Skeletal muscle tissue (tissue), 3 donors: ENCODE measurements at regions not wholly inside any gene's neighbourhood (a gene's known extent, or its start where the extent isn't known, plus 50 kb on each side); places are given as distances from the start of the nearest gene placed in this dataset.

Source experiments
- H3K27ac ChIP-seq: one replicate; pipeline ENCODE4 v1.7.0; 2013; ENCODE audit warnings: mild to moderate bottlenecking, low read depth, low read length, inconsistent platforms
- H3K27me3 ChIP-seq, 3 donors: one replicate each; pipeline ENCODE4 v1.7.0; 2013; ENCODE audit warnings: low read length in 3 of 3; ENCODE audit not compliant: control insufficient read depth in 3 of 3, insufficient read depth in 3 of 3
- H3K36me3 ChIP-seq, 3 donors: one replicate each; pipeline ENCODE4 v1.7.0; 2013; ENCODE audit warnings: low read length in 3 of 3; ENCODE audit not compliant: control insufficient read depth in 3 of 3, insufficient read depth in 3 of 3
- H3K4me1 ChIP-seq, 3 donors: one replicate each; pipeline ENCODE4 v1.7.0; 2013; ENCODE audit warnings: low read length in 3 of 3, mild to moderate bottlenecking in 3 of 3; ENCODE audit not compliant: control insufficient read depth in 3 of 3, insufficient read depth in 3 of 3
- H3K4me3 ChIP-seq, 3 donors: one replicate each; pipeline ENCODE4 v1.7.0; 2013; ENCODE audit warnings: low read length in 3 of 3
- H3K9ac ChIP-seq, 3 donors: one replicate each; pipeline ENCODE4 v1.7.0; 2013; ENCODE audit warnings: low read length in 3 of 3, mild to moderate bottlenecking in 3 of 3, moderate library complexity in 2 of 3, low read depth in 1 of 3
- H3K9me3 ChIP-seq, 3 donors: one replicate each; pipeline ENCODE4 v1.7.0; 2013; ENCODE audit warnings: low read length in 3 of 3; ENCODE audit not compliant: control insufficient read depth in 3 of 3
- donor health status: Osteomylitis.

DNA sequence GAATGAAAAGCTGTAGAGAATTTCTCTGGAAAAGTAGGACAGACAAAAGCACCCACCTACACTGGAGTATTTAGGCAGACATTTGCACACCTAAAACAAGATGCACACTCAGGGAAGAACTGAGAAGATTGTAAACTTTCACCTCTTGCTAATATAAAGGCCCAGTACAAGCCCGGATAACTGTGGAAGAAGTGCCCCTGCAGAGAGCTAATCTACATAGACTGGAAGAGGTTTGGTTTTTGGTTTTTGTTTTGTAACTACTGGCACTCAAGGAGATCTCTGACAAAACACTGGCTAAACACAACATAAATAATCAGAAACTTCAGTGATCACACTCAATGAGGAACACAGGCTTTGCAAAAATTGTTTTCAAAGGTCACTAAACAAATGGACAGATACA lies 782.2 kb upstream of the SLC8A1 start:
- Histone ChIP-seq H3K9ac (no peak overlapping the region), H3K4me1 (no peaks in the 10 kb centered on the region), H3K27me3 (no peaks in the 10 kb centered on the region), H3K9me3 (peaks cover 0 to 4% (median 4%) of the 10 kb centered on the region in 3 donors), H3K36me3 (no peaks in the 10 kb centered on the region), H3K4me3 (no peak overlapping the region), H3K27ac (no peak overlapping the region)

DNA sequence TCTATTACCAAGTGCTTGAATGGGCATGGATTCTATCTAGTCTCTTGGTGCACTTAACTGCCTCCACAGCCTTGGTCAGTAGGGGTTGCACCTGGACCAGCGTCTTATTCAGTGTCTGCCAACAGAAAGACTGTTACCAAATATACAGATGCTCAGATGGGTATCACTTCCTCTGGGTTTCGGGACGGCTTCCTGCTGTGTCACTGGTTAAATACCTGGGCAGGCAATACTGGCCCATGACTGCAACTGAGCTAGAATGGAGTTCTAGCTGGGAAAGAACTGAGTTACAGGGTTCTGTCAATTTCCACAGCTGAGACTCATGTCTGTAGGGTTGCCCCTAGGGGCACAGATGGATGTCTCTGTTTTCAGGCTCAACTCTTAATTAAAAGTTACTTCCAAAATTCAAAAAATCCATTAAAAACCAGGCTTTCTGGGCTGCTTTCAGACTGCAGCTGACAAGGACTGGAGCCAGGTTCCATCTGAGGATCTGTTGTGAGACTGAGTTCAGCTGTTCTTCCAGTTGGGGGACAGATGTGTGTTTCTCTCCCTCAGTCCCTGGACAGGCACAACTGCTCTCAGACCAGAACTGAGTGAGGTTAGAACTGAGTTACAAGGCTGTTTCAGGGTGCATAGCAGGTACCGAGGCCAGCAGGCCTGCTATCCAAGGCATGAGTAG lies 789.6 kb upstream of the SLC8A1 start:
- Histone ChIP-seq H3K9me3 (no peaks in the 10 kb centered on the region), H3K4me1 (peaks cover 0 to 2% (median 0%) of the 10 kb centered on the region in 3 donors), H3K27ac (no peak overlapping the region), H3K9ac (no peak overlapping the region), H3K27me3 (peaks cover 0 to 4% (median 0%) of the 10 kb centered on the region in 3 donors), H3K4me3 (no peak overlapping the region), H3K36me3 (no peaks in the 10 kb centered on the region)

DNA sequence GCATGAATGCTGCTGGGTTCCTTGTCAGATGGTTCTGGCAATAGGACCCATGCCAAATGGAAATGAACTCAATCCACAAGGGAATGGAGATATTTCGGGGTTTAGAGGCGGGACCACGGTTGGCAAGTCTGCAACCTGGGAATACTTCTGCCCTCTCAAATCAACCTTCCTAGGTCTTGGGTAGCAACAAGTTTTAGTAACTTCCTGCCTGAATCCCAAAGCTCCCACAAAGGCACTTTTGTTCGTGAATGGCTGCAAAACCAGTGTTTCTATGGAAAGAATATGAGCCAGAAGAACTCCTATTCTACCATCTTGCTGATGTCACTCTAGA lies 790.1 kb upstream of the SLC8A1 start:
- Histone ChIP-seq H3K9ac (no peak overlapping the region), H3K27ac (no peak overlapping the region), H3K27me3 (peaks cover 0 to 4% (median 0%) of the 10 kb centered on the region in 3 donors), H3K4me1 (peaks cover 0 to 2% (median 0%) of the 10 kb centered on the region in 3 donors), H3K4me3 (no peak overlapping the region), H3K36me3 (no peaks in the 10 kb centered on the region), H3K9me3 (no peaks in the 10 kb centered on the region)

DNA sequence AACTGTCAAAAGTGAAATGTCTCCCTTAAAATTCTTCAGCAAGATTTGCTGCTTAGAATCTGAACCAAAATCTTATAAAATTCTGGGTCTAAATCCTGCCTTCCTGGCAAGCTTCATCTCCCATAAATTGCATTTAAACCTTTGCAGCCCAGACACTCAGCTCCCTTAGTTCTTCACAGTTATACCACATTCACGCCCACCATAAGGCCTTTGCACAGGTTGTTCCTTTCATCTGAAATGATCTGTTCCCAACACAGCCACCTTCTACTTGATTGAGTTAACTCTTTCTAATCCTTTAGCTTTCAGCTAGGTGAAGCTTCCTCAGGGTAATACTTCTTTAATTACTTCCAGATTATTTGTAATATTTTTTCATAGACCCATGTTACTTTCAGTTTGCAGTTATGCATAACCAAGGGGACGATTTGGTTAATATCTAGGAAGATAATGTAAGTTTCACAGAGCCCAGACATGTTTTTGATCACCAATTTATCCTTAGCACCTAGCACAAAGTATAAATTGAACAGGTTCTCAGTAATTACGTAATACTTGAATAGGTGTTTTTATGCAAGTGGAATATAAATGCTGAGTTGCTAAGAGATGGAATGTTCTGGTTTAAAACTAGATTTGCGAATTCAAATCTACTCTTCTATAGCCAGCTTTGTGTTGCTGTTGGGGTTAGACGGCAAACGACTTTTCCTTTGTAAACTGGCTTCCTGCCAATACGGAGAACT lies 779.7 kb upstream of the PKDCC start:
- H3K4me1 ChIP-seq, result no peaks in the 10 kb centered on the region
- H3K9ac ChIP-seq, result no peak overlapping the region
- H3K4me3 ChIP-seq, result no peak overlapping the region
- H3K9me3 ChIP-seq, result no peaks in the 10 kb centered on the region
- no peaks in the 10 kb centered on the region for H3K27me3 ChIP-seq
- H3K36me3 ChIP-seq, result no peaks in the 10 kb centered on the region
- no peak overlapping the region for H3K27ac ChIP-seq

DNA sequence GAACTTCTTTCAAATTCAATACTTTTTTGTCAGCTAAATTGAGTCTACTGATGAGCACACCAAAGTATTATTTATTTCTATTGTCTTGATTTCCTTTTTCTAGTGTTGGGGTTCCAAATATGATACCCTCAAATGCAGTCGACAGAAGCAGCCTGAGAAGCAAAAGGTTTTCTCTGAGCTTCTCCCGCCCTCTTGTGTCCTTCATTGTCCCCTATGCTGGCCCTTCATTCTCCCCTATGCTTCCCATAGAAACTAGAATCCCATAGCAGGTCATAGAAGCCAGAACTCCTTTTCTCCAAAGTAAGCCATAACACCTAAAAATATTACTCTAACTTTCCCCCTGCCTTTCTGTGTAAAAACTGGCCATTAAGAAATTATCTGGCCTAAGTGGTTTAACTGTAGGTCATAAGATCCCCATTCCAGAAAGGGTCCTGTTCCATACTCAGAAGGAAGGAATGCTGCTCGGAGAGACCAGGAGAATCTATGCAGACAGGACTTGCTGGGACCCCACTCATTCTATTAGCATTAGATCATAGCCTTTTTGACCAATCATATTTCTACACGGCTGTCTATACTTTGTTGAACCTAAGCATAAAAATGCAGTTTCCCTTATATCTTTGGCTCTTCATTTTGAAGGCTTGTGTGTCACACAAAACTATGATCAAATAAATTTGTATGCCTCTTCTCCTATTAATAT lies 764.6 kb upstream of the PKDCC start:
- no peaks in the 10 kb centered on the region for H3K36me3 ChIP-seq
- no peaks in the 10 kb centered on the region for H3K27me3 ChIP-seq
- no peaks in the 10 kb centered on the region for H3K9me3 ChIP-seq
- no peaks in the 10 kb centered on the region for H3K4me1 ChIP-seq
- no peak overlapping the region for H3K9ac ChIP-seq
- no peak overlapping the region for H3K4me3 ChIP-seq
- no peak overlapping the region for H3K27ac ChIP-seq

DNA sequence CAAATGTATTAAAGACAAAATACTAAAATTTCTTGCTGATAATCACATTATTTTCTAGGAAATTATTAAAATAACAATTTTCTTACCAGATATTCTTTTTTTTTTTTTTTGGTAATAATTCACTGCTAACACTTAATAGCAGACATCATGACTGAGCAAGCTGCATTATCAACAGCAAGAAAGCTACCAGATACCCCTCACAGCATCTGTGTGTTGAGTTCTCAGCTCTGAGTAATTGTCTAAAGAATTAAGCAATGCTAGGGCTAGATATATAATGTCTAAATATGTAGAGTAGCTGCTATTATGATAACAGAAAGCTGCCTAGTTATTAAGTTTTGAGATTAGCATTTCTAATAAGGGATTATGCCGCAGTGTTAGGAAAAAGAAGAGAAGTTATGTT lies 754.3 kb upstream of the PKDCC start:
- H3K36me3 ChIP-seq, result no peaks in the 10 kb centered on the region
- H3K9ac ChIP-seq, result no peak overlapping the region
- no peak overlapping the region for H3K4me3 ChIP-seq
- H3K4me1 ChIP-seq, result no peaks in the 10 kb centered on the region
- H3K27me3 ChIP-seq, result no peaks in the 10 kb centered on the region
- no peaks in the 10 kb centered on the region for H3K9me3 ChIP-seq
- no peak overlapping the region for H3K27ac ChIP-seq

DNA sequence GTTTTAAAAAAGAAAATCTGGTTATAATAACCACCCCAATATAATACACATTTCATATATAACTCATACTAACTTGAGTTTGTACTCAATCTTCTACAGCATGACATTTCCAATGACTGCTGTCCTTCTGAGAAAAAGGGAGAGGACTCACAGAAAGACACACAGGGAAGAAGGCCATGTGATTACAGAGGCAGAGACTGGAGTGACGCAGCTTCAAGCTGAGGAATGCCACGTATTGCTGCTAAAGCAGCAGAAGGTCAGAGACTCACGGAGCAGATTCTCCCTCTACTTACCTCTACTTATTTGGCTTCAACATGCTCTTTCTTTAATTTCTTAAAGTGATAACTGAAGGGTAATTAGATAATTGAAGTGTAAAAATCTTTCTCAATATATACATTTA lies 753.5 kb upstream of the PKDCC start:
- Histone ChIP-seq H3K27ac (no peak overlapping the region), H3K9ac (no peak overlapping the region), H3K4me1 (no peaks in the 10 kb centered on the region), H3K27me3 (no peaks in the 10 kb centered on the region), H3K9me3 (no peaks in the 10 kb centered on the region), H3K4me3 (no peak overlapping the region), H3K36me3 (no peaks in the 10 kb centered on the region)

DNA sequence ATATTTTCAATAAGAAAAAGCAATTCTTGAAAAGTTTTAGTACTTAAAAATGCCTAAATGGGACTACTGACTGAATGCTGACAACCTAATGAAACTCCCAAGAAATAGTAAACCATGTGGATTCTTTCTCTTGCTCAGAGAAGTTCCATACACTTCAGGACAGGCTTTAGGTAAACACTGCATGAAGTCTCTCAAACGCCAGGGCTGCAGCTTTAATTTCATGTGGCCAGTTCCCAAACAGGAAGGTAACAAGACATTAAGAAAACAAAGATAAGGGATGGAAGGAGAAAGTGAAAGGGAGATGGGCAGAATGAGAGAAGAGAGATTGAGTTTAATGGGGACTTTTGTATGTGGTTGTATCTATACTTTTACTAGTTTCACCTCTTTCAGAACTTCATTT lies 734.7 kb upstream of the PKDCC start:
- H3K9ac ChIP-seq, result no peak overlapping the region
- no peak overlapping the region for H3K27ac ChIP-seq
- no peaks in the 10 kb centered on the region for H3K36me3 ChIP-seq
- no peak overlapping the region for H3K4me3 ChIP-seq
- H3K4me1 ChIP-seq, result no peaks in the 10 kb centered on the region
- no peaks in the 10 kb centered on the region for H3K27me3 ChIP-seq
- no peaks in the 10 kb centered on the region for H3K9me3 ChIP-seq

DNA sequence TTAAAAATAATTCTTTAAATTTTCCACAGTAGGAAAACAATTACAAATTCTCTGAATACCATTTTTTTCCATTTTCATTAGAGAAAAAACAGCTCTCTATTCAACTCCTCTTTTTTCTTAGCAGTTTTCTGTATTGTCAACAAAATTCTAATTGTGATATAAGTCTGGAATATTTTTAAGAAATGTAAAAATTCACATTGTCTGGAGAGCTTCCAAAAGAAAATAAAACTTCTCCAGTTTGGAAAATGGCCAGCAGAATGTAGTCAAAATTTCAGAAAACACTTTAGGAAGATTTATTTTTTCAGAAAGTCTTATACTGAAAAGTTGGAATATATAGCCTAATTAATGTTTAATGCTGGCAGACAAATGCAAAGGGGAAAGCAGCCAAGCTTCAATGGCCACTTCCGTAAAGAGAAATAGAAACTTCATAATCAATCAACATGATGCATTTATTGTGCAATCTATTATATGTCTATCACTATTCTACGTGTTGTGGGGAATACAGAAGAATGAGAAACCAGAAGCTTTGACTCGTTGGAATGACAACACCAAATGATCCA lies 733.2 kb upstream of the PKDCC start:
- Histone ChIP-seq H3K36me3 (no peaks in the 10 kb centered on the region), H3K4me3 (no peak overlapping the region), H3K27me3 (no peaks in the 10 kb centered on the region), H3K4me1 (no peaks in the 10 kb centered on the region), H3K9me3 (no peaks in the 10 kb centered on the region), H3K27ac (no peak overlapping the region), H3K9ac (no peak overlapping the region)

DNA sequence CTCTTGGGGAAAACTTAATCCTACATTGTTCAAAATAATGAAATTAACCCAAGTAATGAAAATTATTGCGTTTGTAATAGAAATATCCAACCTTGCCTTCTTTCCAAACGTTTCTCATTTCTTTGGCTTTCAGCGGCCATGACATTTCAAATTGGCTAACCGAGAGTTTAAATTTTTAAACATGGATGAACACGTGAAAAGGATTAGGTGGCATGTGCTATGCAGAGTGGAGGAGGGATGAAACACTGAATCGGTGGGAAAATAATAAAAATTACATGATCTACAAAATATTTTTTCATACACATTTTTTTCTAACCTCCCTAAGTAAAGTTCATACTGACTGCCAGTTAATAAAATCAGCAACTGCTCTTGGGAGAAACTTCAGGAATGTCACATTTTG lies 728.4 kb upstream of the PKDCC start:
- no peaks in the 10 kb centered on the region for H3K27me3 ChIP-seq
- H3K9ac ChIP-seq, result no peak overlapping the region
- H3K36me3 ChIP-seq, result no peaks in the 10 kb centered on the region
- H3K4me3 ChIP-seq, result no peak overlapping the region
- H3K27ac ChIP-seq, result no peak overlapping the region
- H3K9me3 ChIP-seq, result no peaks in the 10 kb centered on the region
- H3K4me1 ChIP-seq, result no peaks in the 10 kb centered on the region
